ENCODE measurements at regions not wholly inside any gene's neighbourhood (a gene's known extent, or its start where the extent isn't known, plus 50 kb on each side); places are given as distances from the start of the nearest gene placed in this dataset.

GRCh38 chr7:131896165-131896863 lies 339.9 kb upstream of the PODXL start:
- Histone ChIP-seq H3K9ac (ENCODE audit: low read depth, low read length) (no peak overlapping the region), H2AFZ (ENCODE audit: low read depth, low read length) (no peak overlapping the region), H3K4me2 (ENCODE audit: insufficient read depth, low read length) (no peak overlapping the region), H3K27ac (ENCODE audit: low read length) (no peak overlapping the region), H3K79me2 (ENCODE audit: insufficient read depth, low read length) (no peaks in the 10 kb centered on the region), H3K4me3 (ENCODE audit: low read depth in 1 of 2, low read length in 2 of 2) (no peak overlapping the region), H3K27me3 (ENCODE audit: insufficient read depth, low read length, poor library complexity) (no peaks in the 10 kb centered on the region), H3K4me1 (ENCODE audit: insufficient read depth, low read length) (peaks cover 5% of the 10 kb centered on the region; the same call in 1 of the 2 replicates), H4K20me1 (ENCODE audit: insufficient read depth, low read length) (no peaks in the 10 kb centered on the region), H3K9me3 (ENCODE audit: insufficient read depth, low read length, severe bottlenecking) (no peaks in the 10 kb centered on the region), H3K36me3 (ENCODE audit: insufficient read depth, low read length) (no peaks in the 10 kb centered on the region)
- ATAC-seq (ENCODE audit: insufficient read depth, low read depth) (no peak), DNase-seq (no peak)
- TF ChIP-seq CTCF (IDR thresholded peaks at IDR 0.05; ENCODE audit: borderline replicate concordance, extremely low read depth, low read length, poor library complexity, severe bottlenecking) (no peak), EZH2 (IDR thresholded peaks at IDR 0.05; ENCODE audit: borderline replicate concordance, low read depth, low read length, severe bottlenecking) (no peak)

- Histone ChIP-seq H3K27ac (ENCODE audit: low read length) (no peak overlapping the region), H3K79me2 (ENCODE audit: insufficient read depth, low read length) (no peaks in the 10 kb centered on the region), H4K20me1 (ENCODE audit: insufficient read depth, low read length) (no peaks in the 10 kb centered on the region), H3K27me3 (ENCODE audit: insufficient read depth, low read length, poor library complexity) (no peaks in the 10 kb centered on the region), H3K9me3 (ENCODE audit: insufficient read depth, low read length, severe bottlenecking) (no peaks in the 10 kb centered on the region), H2AFZ (ENCODE audit: low read depth, low read length) (no peak overlapping the region), H3K9ac (ENCODE audit: low read depth, low read length) (no peak overlapping the region), H3K4me2 (ENCODE audit: insufficient read depth, low read length) (no peak overlapping the region), H3K4me1 (ENCODE audit: insufficient read depth, low read length) (peaks cover 5% of the 10 kb centered on the region; the same call in 1 of the 2 replicates), H3K4me3 (ENCODE audit: low read depth in 1 of 2, low read length in 2 of 2) (no peak overlapping the region), H3K36me3 (ENCODE audit: insufficient read depth, low read length) (no peaks in the 10 kb centered on the region)
- ATAC-seq (ENCODE audit: insufficient read depth, low read depth) (no peak), DNase-seq (no peak)
- TF ChIP-seq CTCF (IDR thresholded peaks at IDR 0.05; ENCODE audit: borderline replicate concordance, extremely low read depth, low read length, poor library complexity, severe bottlenecking) (no peak), EZH2 (IDR thresholded peaks at IDR 0.05; ENCODE audit: borderline replicate concordance, low read depth, low read length, severe bottlenecking) (no peak)
Measured at GRCh38 chr7:131895541-131896164, 339.2 kb upstream of the PODXL start.

- H4K20me1 ChIP-seq (ENCODE audit: insufficient read depth, low read length) = no peaks in the 10 kb centered on the region
- no peak overlapping the region for H2AFZ ChIP-seq (ENCODE audit: low read depth, low read length)
- no peaks in the 10 kb centered on the region for H3K79me2 ChIP-seq (ENCODE audit: insufficient read depth, low read length)
- no peaks in the 10 kb centered on the region for H3K9me3 ChIP-seq (ENCODE audit: insufficient read depth, low read length, severe bottlenecking)
- H3K4me2 ChIP-seq (ENCODE audit: insufficient read depth, low read length) = no peak overlapping the region
- H3K36me3 ChIP-seq (ENCODE audit: insufficient read depth, low read length) = no peaks in the 10 kb centered on the region
- H3K9ac ChIP-seq (ENCODE audit: low read depth, low read length) = no peak overlapping the region
- TF ChIP-seq EZH2 (IDR thresholded peaks at IDR 0.05; ENCODE audit: borderline replicate concordance, low read depth, low read length, severe bottlenecking) (no peak), CTCF (IDR thresholded peaks at IDR 0.05; ENCODE audit: borderline replicate concordance, extremely low read depth, low read length, poor library complexity, severe bottlenecking) (no peak)
- DNase-seq (no peak), ATAC-seq (ENCODE audit: insufficient read depth, low read depth) (no peak)
- no peak overlapping the region for H3K27ac ChIP-seq (ENCODE audit: low read length)
- H3K27me3 ChIP-seq (ENCODE audit: insufficient read depth, low read length, poor library complexity) = no peaks in the 10 kb centered on the region
- H3K4me1 ChIP-seq (ENCODE audit: insufficient read depth, low read length) = peaks cover 5% of the 10 kb centered on the region; the same call in 1 of the 2 replicates
- H3K4me3 ChIP-seq (ENCODE audit: low read depth in 1 of 2, low read length in 2 of 2) = no peak overlapping the region
Measured at GRCh38 chr7:131893631-131894340, 337.4 kb upstream of the PODXL start.
